OCI-LY3 (cell line): ENCODE measurements at regions not wholly inside any gene's neighbourhood (a gene's known extent, or its start where the extent isn't known, plus 50 kb on each side); places are given as distances from the start of the nearest gene placed in this dataset.

ENCODE experiments used
- EZH2phosphoT487 ChIP-seq: fragments of 200-600 bp; shearing (Covaris generic); IDR thresholded peaks from 2 replicates; pipeline ENCODE4 v1.6.1; 2018; ENCODE audit warnings: antibody characterized with exemption, mixed run types, low read depth
- TF ChIP-seq, protein P1 (sequence below): fragments of 200-600, 300-600 bp; sonication (generic); IDR thresholded peaks from 2 replicates; pipeline ENCODE4 v1.5.1; 2014; ENCODE audit warnings: antibody characterized with exemption, low read length, low read depth

DNA sequence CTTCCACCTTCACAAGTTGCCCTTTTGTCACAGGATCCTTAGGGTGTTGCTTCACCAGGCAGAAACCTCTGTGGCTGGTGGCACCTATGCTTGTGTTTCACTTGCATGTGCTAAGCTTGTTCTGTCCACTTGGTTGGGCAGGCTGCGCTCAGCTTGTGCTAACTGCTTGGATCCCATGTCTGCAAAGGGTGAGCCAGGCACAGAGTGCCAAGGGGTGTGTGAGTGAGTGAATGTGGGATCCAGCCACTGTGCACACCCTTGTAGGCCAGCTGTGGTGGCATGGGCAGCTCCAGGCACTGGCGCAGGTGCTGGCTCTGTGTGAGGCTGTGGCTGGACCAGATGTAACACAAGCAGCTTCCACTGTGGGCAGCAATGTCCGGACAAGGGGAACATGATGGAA lies 728.7 kb upstream of the ROBO1 start:
- TF ChIP-seq, protein P1, sequence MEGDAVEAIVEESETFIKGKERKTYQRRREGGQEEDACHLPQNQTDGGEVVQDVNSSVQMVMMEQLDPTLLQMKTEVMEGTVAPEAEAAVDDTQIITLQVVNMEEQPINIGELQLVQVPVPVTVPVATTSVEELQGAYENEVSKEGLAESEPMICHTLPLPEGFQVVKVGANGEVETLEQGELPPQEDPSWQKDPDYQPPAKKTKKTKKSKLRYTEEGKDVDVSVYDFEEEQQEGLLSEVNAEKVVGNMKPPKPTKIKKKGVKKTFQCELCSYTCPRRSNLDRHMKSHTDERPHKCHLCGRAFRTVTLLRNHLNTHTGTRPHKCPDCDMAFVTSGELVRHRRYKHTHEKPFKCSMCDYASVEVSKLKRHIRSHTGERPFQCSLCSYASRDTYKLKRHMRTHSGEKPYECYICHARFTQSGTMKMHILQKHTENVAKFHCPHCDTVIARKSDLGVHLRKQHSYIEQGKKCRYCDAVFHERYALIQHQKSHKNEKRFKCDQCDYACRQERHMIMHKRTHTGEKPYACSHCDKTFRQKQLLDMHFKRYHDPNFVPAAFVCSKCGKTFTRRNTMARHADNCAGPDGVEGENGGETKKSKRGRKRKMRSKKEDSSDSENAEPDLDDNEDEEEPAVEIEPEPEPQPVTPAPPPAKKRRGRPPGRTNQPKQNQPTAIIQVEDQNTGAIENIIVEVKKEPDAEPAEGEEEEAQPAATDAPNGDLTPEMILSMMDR: no peak
- no peak for TF ChIP-seq EZH2phosphoT487
